ENCODE measurements at regions not wholly inside any gene's neighbourhood (a gene's known extent, or its start where the extent isn't known, plus 50 kb on each side); places are given as distances from the start of the nearest gene placed in this dataset.
A peak's percentile ranks its signal among the peaks of the same experiment; 100 is the strongest.

DNA sequence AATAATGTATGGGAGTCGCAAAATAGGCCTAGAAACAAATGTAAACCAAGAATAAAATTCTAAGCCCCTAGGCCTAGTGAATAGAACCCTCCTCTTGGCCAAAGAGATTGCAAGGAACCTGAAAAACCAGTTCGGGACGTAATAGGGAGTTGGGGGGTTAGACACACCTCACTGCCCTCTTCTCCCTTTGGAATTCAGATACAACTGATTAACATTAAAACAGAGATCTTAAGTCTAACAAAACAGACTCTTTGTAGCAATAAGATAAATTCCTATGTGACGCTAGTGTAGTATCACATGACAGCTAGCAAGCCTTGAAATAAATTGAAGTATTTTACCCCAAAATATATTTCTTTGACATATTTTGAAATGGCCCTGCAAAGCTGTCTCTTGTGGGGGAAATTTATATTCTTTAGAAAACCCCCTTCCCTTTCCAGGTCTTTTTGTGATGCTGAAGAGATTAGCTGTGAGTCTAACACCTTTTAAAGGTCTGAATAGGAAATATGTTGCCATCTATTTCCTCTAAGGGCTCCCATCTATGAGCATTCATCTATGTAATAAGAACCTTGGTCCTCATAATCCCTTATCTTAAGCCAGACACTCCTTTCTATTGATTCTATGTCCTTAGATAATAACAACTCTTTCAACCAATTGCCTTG, 623.4 kb upstream of the NRG3 start:
- peak in 1 of 2 experiments; percentile 69 for DNase-seq (ENCODE audit: low read depth in 1 of 2, low spot score in 2 of 2)
- 14% methylated on average over 4 of the region's 4 CpGs; no CpG with 5 or more reads in 1 of the 2 experiments for WGBS, 2 experiments (ENCODE audit: extremely low coverage in 1 of 2, insufficient coverage in 1 of 2, insufficient read length in 1 of 2, insufficient replicate concordance in 2 of 2, low coverage in 1 of 2, low lambda C conversion rate in 2 of 2, missing lambda C conversion rate in 1 of 2)
- H3K79me2 ChIP-seq (ENCODE audit: control insufficient read depth in 1 of 2, insufficient read depth in 2 of 2, low read length in 2 of 2) = no peaks in the 10 kb centered on the region
- H3K9me3 ChIP-seq (ENCODE audit: insufficient read depth in 2 of 2, low read depth in 1 of 2, low read length in 1 of 2) = no peaks in the 10 kb centered on the region
- no peaks in the 10 kb centered on the region for H3K27me3 ChIP-seq (replicated peaks in 1 of 4; ENCODE audit: control insufficient read depth in 3 of 4, extremely low read depth in 1 of 4, insufficient read depth in 3 of 4, low read length in 3 of 4)
- POLR2A ChIA-PET (ENCODE audit: partially characterized antibody) = interaction anchor here (0.6 to 0.7 kb wide), 2 partner anchors 551 to 683 kb away, joined by 3 read pairs; no protein-coding TSS in a partner anchor
- H3K56ac ChIP-seq (replicated peaks; ENCODE audit: insufficient read length, low read depth, low read length) = no peak overlapping the region
- peaks cover 3 to 12% (median 4%) of the 10 kb centered on the region in 4 experiments; a peak in 6 of 7 replicates for H3K4me1 ChIP-seq (replicated peaks in 1 of 4; ENCODE audit: control insufficient read depth in 3 of 4, insufficient read depth in 4 of 4, low read length in 3 of 4)
- H2BK120ac ChIP-seq (replicated peaks; ENCODE audit: low read depth, low read length) = peak overlapping the region; percentile 62
- peak overlapping the region; percentile 94 for H4K5ac ChIP-seq (ENCODE audit: insufficient read length, low read depth, low read length)
- H2BK12ac ChIP-seq (ENCODE audit: low read depth, low read length) = peak overlapping the region; percentile 95; the same call in 1 of the 2 replicates
- H3K4ac ChIP-seq (replicated peaks; ENCODE audit: insufficient read length, low read depth, low read length) = no peak overlapping the region
- H2BK20ac ChIP-seq (ENCODE audit: low read length) = peak overlapping the region; percentile 80; the same call in 1 of the 2 replicates
- no peak overlapping the region; the same call in 1 of the 2 replicates for H2AK5ac ChIP-seq (ENCODE audit: low read depth, low read length)
- peak; percentile 99 for FAIRE-seq
- no peak overlapping the region for H4K8ac ChIP-seq (ENCODE audit: extremely low read depth, insufficient read depth, low read length)
- peak overlapping the region; percentile 91 for H2BK5ac ChIP-seq (ENCODE audit: low read depth, low read length)
- H3K4me3 ChIP-seq (ENCODE audit: extremely low read depth in 1 of 4, insufficient read depth in 2 of 4, low read depth in 3 of 4, low read length in 4 of 4) = peak overlapping the region in 1 of 4 experiments; percentile 39; a peak in 1 of 8 replicates
- no peaks in the 10 kb centered on the region for H3K23me2 ChIP-seq (ENCODE audit: low read depth, low read length)
- H2BK15ac ChIP-seq (ENCODE audit: low read length) = no peak overlapping the region
- no peak overlapping the region for H3K9ac ChIP-seq (replicated peaks in 1 of 4; ENCODE audit: extremely low read depth in 1 of 4, low read depth in 3 of 4, low read length in 3 of 4)
- H3K18ac ChIP-seq (ENCODE audit: extremely low read depth, low read length) = peak overlapping the region; percentile 76; the same call in 1 of the 2 replicates
- H3K23ac ChIP-seq (ENCODE audit: insufficient read length) = no peak overlapping the region
- H3K79me1 ChIP-seq (ENCODE audit: low read depth, low read length) = no peaks in the 10 kb centered on the region
- no peak overlapping the region for H4K91ac ChIP-seq (replicated peaks; ENCODE audit: insufficient read length, low read length)
- no peak overlapping the region for H3K14ac ChIP-seq (ENCODE audit: insufficient read length)
- H3K4me2 ChIP-seq (ENCODE audit: insufficient read depth in 1 of 2, low read depth in 2 of 2, low read length in 2 of 2) = peak overlapping the region in 1 of 2 experiments; percentile 26; a peak in 2 of 4 replicates
- CTCF ChIA-PET (ENCODE audit: partially characterized antibody) = interaction anchor here (0.7 to 1.1 kb wide), 2 partner anchors 72 to 143 kb away, joined by 3 to 4 read pairs; no protein-coding TSS in a partner anchor
- H3K36me3 ChIP-seq (ENCODE audit: control insufficient read depth in 2 of 4, insufficient read depth in 4 of 4, low read length in 3 of 4) = no peaks in the 10 kb centered on the region
- H3K27ac ChIP-seq (ENCODE audit: low read depth, low read length) = peak overlapping the region; percentile 73; the same call in 1 of the 2 replicates
- H2AFZ ChIP-seq (ENCODE audit: low read length) = no peak overlapping the region
- no peaks in the 10 kb centered on the region for H4K20me1 ChIP-seq (replicated peaks in 1 of 2; ENCODE audit: control insufficient read depth in 1 of 2, insufficient read depth in 2 of 2, low read length in 2 of 2)
- TF ChIP-seq, protein P1, sequence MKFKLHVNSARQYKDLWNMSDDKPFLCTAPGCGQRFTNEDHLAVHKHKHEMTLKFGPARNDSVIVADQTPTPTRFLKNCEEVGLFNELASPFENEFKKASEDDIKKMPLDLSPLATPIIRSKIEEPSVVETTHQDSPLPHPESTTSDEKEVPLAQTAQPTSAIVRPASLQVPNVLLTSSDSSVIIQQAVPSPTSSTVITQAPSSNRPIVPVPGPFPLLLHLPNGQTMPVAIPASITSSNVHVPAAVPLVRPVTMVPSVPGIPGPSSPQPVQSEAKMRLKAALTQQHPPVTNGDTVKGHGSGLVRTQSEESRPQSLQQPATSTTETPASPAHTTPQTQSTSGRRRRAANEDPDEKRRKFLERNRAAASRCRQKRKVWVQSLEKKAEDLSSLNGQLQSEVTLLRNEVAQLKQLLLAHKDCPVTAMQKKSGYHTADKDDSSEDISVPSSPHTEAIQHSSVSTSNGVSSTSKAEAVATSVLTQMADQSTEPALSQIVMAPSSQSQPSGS (IDR thresholded peaks at IDR 0.05; ENCODE audit: low read length) = peak; percentile 85
- TF ChIP-seq HDAC2 (IDR thresholded peaks at IDR 0.05; ENCODE audit: borderline replicate concordance in 1 of 2, low read depth in 2 of 2, low read length in 2 of 2) (peak in 1 of 2 experiments; percentile 52; a peak in 1 of 4 replicates), CHD2 (IDR thresholded peaks at IDR 0.05; ENCODE audit: low read length) (peak; percentile 71), JUND (IDR thresholded peaks at IDR 0.05; ENCODE audit: low read length) (peak; percentile 36; the same call in 1 of the 2 replicates), NRF1 (IDR thresholded peaks at IDR 0.05; ENCODE audit: low read depth, low read length) (no peak), TEAD4 (IDR thresholded peaks at IDR 0.05; ENCODE audit: low read depth, low read length) (peak; percentile 66; the same call in 1 of the 2 replicates), TAF7 (optimal IDR thresholded peaks at IDR 0.05; ENCODE audit: borderline replicate concordance, low read depth, low read length) (no peak), RBBP5 (IDR thresholded peaks at IDR 0.05; ENCODE audit: borderline replicate concordance, low read depth, low read length) (peak; percentile 91; the same call in 1 of the 2 replicates), CHD1 (IDR thresholded peaks at IDR 0.05; ENCODE audit: low read depth, low read length) (no peak)
